ENCODE measurements at regions not wholly inside any gene's neighbourhood (a gene's known extent, or its start where the extent isn't known, plus 50 kb on each side); places are given as distances from the start of the nearest gene placed in this dataset.
"Not testable (repeated sequence)": the region's sequence is repeated elsewhere in the genome, so short reads cannot be mapped to it uniquely, and the experiment has no call there.

GRCh38 chr4:123682931-123683330 lies 286.3 kb downstream of the SPRY1 start:
- H3K36me3 ChIP-seq, result no peaks in the 10 kb centered on the region
- TF ChIP-seq CTCF (IDR thresholded peaks at IDR 0.05; ENCODE audit: low read depth, low read length), result no peak
- H3K9me3 ChIP-seq (ENCODE audit: severe bottlenecking), result no peaks in the 10 kb centered on the region
- no peak for DNase-seq
- H3K27ac ChIP-seq, result no peak overlapping the region
- no peaks in the 10 kb centered on the region for H3K27me3 ChIP-seq (ENCODE audit: insufficient read depth, low read depth, severe bottlenecking)
- no peak overlapping the region for H3K4me3 ChIP-seq (ENCODE audit: low read depth, low read length)

DNA sequence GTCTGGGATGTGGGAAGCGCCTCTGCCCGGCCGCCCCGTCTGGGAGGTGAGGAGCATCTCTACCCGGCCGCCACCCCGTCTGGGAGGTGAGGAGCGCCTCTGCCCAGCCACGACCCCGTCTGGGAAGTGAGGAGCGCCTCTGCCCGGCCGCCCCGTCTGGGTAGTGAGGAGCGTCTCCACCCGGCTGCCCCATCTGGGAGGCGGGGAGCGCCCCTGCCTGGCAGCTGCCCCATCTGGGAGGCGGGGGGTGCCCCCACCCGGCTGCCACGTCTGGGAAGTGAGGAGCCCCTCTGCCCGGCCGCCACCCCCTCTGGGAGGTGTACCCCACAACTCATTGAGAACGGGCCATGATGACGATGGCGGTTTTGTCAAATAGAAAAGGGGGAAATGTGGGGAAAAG lies 288.3 kb downstream of the SPRY1 start:
- not testable (repeated sequence) for DNase-seq; H3K27me3 ChIP-seq (ENCODE audit: insufficient read depth, low read depth, severe bottlenecking); H3K9me3 ChIP-seq (ENCODE audit: severe bottlenecking); H3K4me3 ChIP-seq (ENCODE audit: low read depth, low read length); H3K27ac ChIP-seq; H3K36me3 ChIP-seq

GRCh38 chr4:123695531-123695930 lies 298.9 kb downstream of the SPRY1 start:
- H3K36me3 ChIP-seq; H3K9me3 ChIP-seq (ENCODE audit: severe bottlenecking); H3K27me3 ChIP-seq (ENCODE audit: insufficient read depth, low read depth, severe bottlenecking); H3K27ac ChIP-seq; DNase-seq; H3K4me3 ChIP-seq (ENCODE audit: low read depth, low read length): not testable (repeated sequence)

DNA sequence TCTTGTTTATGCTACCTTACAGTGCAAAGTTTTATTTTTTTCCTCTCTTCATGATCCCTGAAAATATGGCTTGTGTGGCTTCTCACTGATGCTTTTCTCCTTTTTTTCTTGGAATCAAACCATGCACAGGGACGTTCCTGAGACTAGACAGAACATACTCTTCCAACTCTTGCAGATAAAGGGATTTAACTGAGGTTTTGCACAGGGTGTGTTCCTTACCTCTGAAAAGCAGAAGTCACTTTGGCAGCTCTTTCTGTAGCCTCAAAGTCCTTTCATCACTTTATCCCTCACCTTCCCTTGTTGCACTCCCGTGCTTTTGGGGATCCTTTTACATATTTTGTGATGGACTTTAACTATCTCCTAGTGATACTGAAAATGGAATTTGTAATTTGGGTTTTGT lies 300.1 kb downstream of the SPRY1 start:
- Histone ChIP-seq H3K9me3 (ENCODE audit: severe bottlenecking) (no peaks in the 10 kb centered on the region), H3K27me3 (ENCODE audit: insufficient read depth, low read depth, severe bottlenecking) (no peaks in the 10 kb centered on the region), H3K4me3 (ENCODE audit: low read depth, low read length) (no peak overlapping the region), H3K27ac (no peak overlapping the region), H3K36me3 (no peaks in the 10 kb centered on the region)
- TF ChIP-seq CTCF (IDR thresholded peaks at IDR 0.05; ENCODE audit: low read depth, low read length), result no peak
- no peak for DNase-seq

- H3K9me3 ChIP-seq (ENCODE audit: severe bottlenecking), result no peaks in the 10 kb centered on the region
- no peak for TF ChIP-seq CTCF (IDR thresholded peaks at IDR 0.05; ENCODE audit: low read depth, low read length)
- H3K27ac ChIP-seq, result no peak overlapping the region
- H3K27me3 ChIP-seq (ENCODE audit: insufficient read depth, low read depth, severe bottlenecking), result no peaks in the 10 kb centered on the region
- DNase-seq, result no peak
- H3K4me3 ChIP-seq (ENCODE audit: low read depth, low read length), result no peak overlapping the region
- no peaks in the 10 kb centered on the region for H3K36me3 ChIP-seq
Observed at GRCh38 chr4:123698556-123698955, 302.0 kb downstream of the SPRY1 start.

DNA sequence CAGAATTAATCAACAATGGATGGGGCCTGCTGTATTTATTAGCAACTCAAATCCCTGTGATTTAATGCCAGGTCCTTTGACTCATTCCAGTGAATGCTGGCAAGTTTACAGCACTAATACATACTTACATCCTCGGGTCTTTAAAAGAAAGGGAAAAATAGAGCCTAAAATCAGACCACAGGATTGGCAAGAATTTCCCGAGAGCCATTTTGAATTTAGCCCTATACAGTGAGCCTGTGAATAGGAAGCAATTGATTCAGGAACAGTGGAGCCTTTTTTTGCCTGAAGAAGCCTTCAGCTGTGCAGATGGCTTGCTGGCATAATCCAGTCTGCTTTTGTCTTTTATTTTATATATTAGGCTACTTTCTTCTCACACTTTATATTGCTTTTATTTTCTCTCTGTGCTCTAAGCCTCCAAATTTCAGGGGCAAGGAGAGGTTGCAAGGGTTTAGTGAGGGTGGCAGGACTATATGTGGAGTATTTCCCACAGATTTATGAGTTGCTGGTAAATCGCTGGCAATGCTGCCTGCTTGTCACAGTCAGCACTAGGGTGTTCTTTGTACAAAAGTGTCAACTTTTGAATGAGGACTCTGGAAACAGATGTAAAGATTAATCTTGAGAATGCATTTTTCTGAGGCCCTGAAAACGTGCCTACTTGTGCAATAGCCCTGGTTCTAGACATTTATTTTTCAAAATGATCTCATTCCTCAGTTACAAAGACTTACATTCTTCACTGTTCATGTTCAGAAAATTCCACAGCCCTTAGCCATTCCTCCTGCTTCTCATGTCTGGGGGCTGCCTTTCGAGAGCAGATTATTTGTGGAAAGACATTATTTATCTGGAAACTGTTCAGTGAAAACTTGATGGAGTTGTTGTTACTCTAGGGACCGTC lies 303.5 kb downstream of the SPRY1 start:
- TF ChIP-seq CTCF (IDR thresholded peaks at IDR 0.05; ENCODE audit: low read depth, low read length), result no peak
- no peak for DNase-seq
- no peaks in the 10 kb centered on the region for H3K36me3 ChIP-seq
- H3K27ac ChIP-seq, result no peak overlapping the region
- no peak overlapping the region for H3K4me3 ChIP-seq (ENCODE audit: low read depth, low read length)
- H3K9me3 ChIP-seq (ENCODE audit: severe bottlenecking), result no peaks in the 10 kb centered on the region
- H3K27me3 ChIP-seq (ENCODE audit: insufficient read depth, low read depth, severe bottlenecking), result no peaks in the 10 kb centered on the region

- Histone ChIP-seq H3K4me3 (ENCODE audit: low read depth, low read length) (no peak overlapping the region), H3K27me3 (ENCODE audit: insufficient read depth, low read depth, severe bottlenecking) (no peaks in the 10 kb centered on the region), H3K27ac (no peak overlapping the region), H3K36me3 (no peaks in the 10 kb centered on the region), H3K9me3 (ENCODE audit: severe bottlenecking) (no peaks in the 10 kb centered on the region)
- DNase-seq, result no peak
- TF ChIP-seq CTCF (IDR thresholded peaks at IDR 0.05; ENCODE audit: low read depth, low read length), result no peak
Observed at GRCh38 chr4:123701131-123701575, 304.6 kb downstream of the SPRY1 start.
